Mononuclear cell (primary cell): ENCODE measurements at regions not wholly inside any gene's neighbourhood (a gene's known extent, or its start where the extent isn't known, plus 50 kb on each side); places are given as distances from the start of the nearest gene placed in this dataset.

Experiments used
- H3K27me3 ChIP-seq: 2 replicates; pipeline ENCODE4 v1.6.0; 2011; ENCODE audit warnings: low read length, control low read depth; ENCODE audit not compliant: insufficient read depth
- H3K4me1 ChIP-seq: 2 replicates; pipeline ENCODE4 v1.5.1; 2011; ENCODE audit warnings: mild to moderate bottlenecking, low read length, control low read depth; ENCODE audit not compliant: insufficient read depth
- H3K4me3 ChIP-seq: 2 replicates; pipeline ENCODE4 v1.5.1; 2011; ENCODE audit warnings: mild to moderate bottlenecking, low read length, moderate library complexity
- H3K9me3 ChIP-seq: 2 replicates; pipeline ENCODE4 v1.5.1; 2011; ENCODE audit warnings: low read depth, mild to moderate bottlenecking, control low read depth, low read length

- Histone ChIP-seq H3K9me3 (no peaks in the 10 kb centered on the region), H3K4me1 (no peaks in the 10 kb centered on the region), H3K4me3 (no peak overlapping the region), H3K27me3 (peaks cover 4% of the 10 kb centered on the region)
Measured at GRCh38 chr1:29668551-29669157, 432.3 kb downstream of the PTPRU start.

GRCh38 chr1:29667951-29668350 is 431.6 kb downstream of the PTPRU start:
- Histone ChIP-seq H3K4me1 (no peaks in the 10 kb centered on the region), H3K4me3 (no peak overlapping the region), H3K9me3 (no peaks in the 10 kb centered on the region), H3K27me3 (peaks cover 7% of the 10 kb centered on the region)

- no peak overlapping the region for H3K4me3 ChIP-seq
- H3K27me3 ChIP-seq: peaks cover 19% of the 10 kb centered on the region
- H3K4me1 ChIP-seq: no peaks in the 10 kb centered on the region
- H3K9me3 ChIP-seq: peaks cover 7% of the 10 kb centered on the region
Measured at GRCh38 chr1:29664711-29665110, 428.4 kb downstream of the PTPRU start.

GRCh38 chr1:29658688-29659087 is 422.4 kb downstream of the PTPRU start:
- Histone ChIP-seq H3K4me3 (no peak overlapping the region), H3K27me3 (peaks cover 18% of the 10 kb centered on the region), H3K4me1 (no peaks in the 10 kb centered on the region), H3K9me3 (peaks cover 7% of the 10 kb centered on the region)

GRCh38 chr1:29657816-29658215 is 421.5 kb downstream of the PTPRU start:
- Histone ChIP-seq H3K4me1 (no peaks in the 10 kb centered on the region), H3K4me3 (no peak overlapping the region), H3K9me3 (peaks cover 7% of the 10 kb centered on the region), H3K27me3 (peaks cover 15% of the 10 kb centered on the region)

GRCh38 chr1:29655945-29656850 is 419.9 kb downstream of the PTPRU start:
- Histone ChIP-seq H3K9me3 (no peaks in the 10 kb centered on the region), H3K4me3 (no peak overlapping the region), H3K27me3 (peaks cover 4% of the 10 kb centered on the region), H3K4me1 (no peaks in the 10 kb centered on the region)

GRCh38 chr1:29655145-29655544 is 418.8 kb downstream of the PTPRU start:
- Histone ChIP-seq H3K4me1 (no peaks in the 10 kb centered on the region), H3K9me3 (no peaks in the 10 kb centered on the region), H3K4me3 (no peak overlapping the region), H3K27me3 (peaks cover 3% of the 10 kb centered on the region)

GRCh38 chr1:29653886-29654450 is 417.6 kb downstream of the PTPRU start:
- H3K4me1 ChIP-seq: no peaks in the 10 kb centered on the region
- no peak overlapping the region for H3K4me3 ChIP-seq
- H3K27me3 ChIP-seq: no peaks in the 10 kb centered on the region
- H3K9me3 ChIP-seq: no peaks in the 10 kb centered on the region

GRCh38 chr1:29653034-29653810 is 416.9 kb downstream of the PTPRU start:
- no peaks in the 10 kb centered on the region for H3K27me3 ChIP-seq
- no peaks in the 10 kb centered on the region for H3K4me1 ChIP-seq
- no peaks in the 10 kb centered on the region for H3K9me3 ChIP-seq
- no peak overlapping the region for H3K4me3 ChIP-seq

GRCh38 chr1:29651684-29652665 is 415.7 kb downstream of the PTPRU start:
- Histone ChIP-seq H3K4me1 (no peaks in the 10 kb centered on the region), H3K4me3 (no peak overlapping the region), H3K27me3 (no peaks in the 10 kb centered on the region), H3K9me3 (no peaks in the 10 kb centered on the region)

GRCh38 chr1:29651246-29651645 is 414.9 kb downstream of the PTPRU start:
- Histone ChIP-seq H3K27me3 (no peaks in the 10 kb centered on the region), H3K9me3 (no peaks in the 10 kb centered on the region), H3K4me1 (no peaks in the 10 kb centered on the region), H3K4me3 (no peak overlapping the region)

GRCh38 chr1:29650476-29650875 is 414.2 kb downstream of the PTPRU start:
- H3K4me1 ChIP-seq: no peaks in the 10 kb centered on the region
- no peak overlapping the region for H3K4me3 ChIP-seq
- no peaks in the 10 kb centered on the region for H3K9me3 ChIP-seq
- no peaks in the 10 kb centered on the region for H3K27me3 ChIP-seq

- Histone ChIP-seq H3K4me3 (no peak overlapping the region), H3K27me3 (no peaks in the 10 kb centered on the region), H3K9me3 (no peaks in the 10 kb centered on the region), H3K4me1 (no peaks in the 10 kb centered on the region)
Measured at GRCh38 chr1:29650041-29650400, 413.7 kb downstream of the PTPRU start.
